GM12878 (cell line): ENCODE measurements at regions not wholly inside any gene's neighbourhood (a gene's known extent, or its start where the extent isn't known, plus 50 kb on each side); places are given as distances from the start of the nearest gene placed in this dataset.

ENCODE experiments used
- ATAC-seq: fragments of 200-7000 bp; cut with Tn5 transposase; 3 replicates; pipeline ENCODE4 v1.9.1; 2020; ENCODE audit warnings: mild to moderate bottlenecking, moderate library complexity
- BruUV-seq: library from RNA; stranded (reverse); fragments of 400-500 nt; replicated peaks from 2 replicates; lab custom pipeline; 2021; lab: Mats Ljungman, UMichigan
- CTCF ChIA-PET: fragments of 300-600 bp; sonication (Branson Sonifier 250); formaldehyde crosslinking; extraction: SDS; loops from one replicate; lab custom pipeline; 2021; ENCODE audit warnings: inconsistent platforms; lab: Yijun Ruan, JAX
- POLR2A ChIA-PET: fragments of 350-600 bp; formaldehyde crosslinking; extraction: SDS; loops from one replicate; lab custom pipeline; 2021; ENCODE audit warnings: inconsistent platforms; lab: Charles Lee
- RAD21 ChIA-PET: fragments of 300-600 bp; sonication (Branson Sonifier 250); formaldehyde crosslinking; loops from one replicate; lab custom pipeline; 2023; ENCODE audit warnings: antibody characterized with exemption; ENCODE audit not compliant: unreplicated experiment; lab: Charles Lee
- SMC1A ChIA-PET: fragments of 300-600 bp; sonication (Branson Sonifier 250); formaldehyde crosslinking; loops from one replicate; lab custom pipeline; 2023; ENCODE audit not compliant: unreplicated experiment, uncharacterized antibody; lab: Charles Lee
- DNase-seq: peaks from one replicate; pipeline ENCODE4 v3.0.0-alpha.2; 2011; ENCODE audit warnings: low read depth, low spot score
- FAIRE-seq: peaks from 3 replicates; lab custom pipeline; 2011; peaks lifted over from hg19 to GRCh38; lab: Jason Lieb, UNC
- H2AFZ ChIP-seq: 2 replicates; pipeline ENCODE4 v1.6.0; 2011; ENCODE audit warnings: low read depth, low read length, control low read depth; ENCODE audit not compliant: control insufficient read depth
- H3K27ac ChIP-seq: 2 replicates; pipeline ENCODE4 v1.5.1; 2011; ENCODE audit warnings: control low read depth; ENCODE audit not compliant: control insufficient read depth, insufficient read depth
- H3K27me3 ChIP-seq, 2 experiments: replicated peaks in 1 of 2; 2 replicates each; pipeline versions ENCODE4 v1.6.0 to v1.6.1; 2011; ENCODE audit warnings: low read length in 1 of 2; ENCODE audit not compliant: control insufficient read depth in 2 of 2, insufficient read depth in 2 of 2
- H3K36me3 ChIP-seq, 2 experiments: 2 replicates each; pipeline ENCODE4 v1.5.1; 2011; ENCODE audit warnings: low read length in 1 of 2; ENCODE audit not compliant: control insufficient read depth in 2 of 2, insufficient read depth in 2 of 2
- H3K4me1 ChIP-seq: 2 replicates; pipeline ENCODE4 v1.6.1; 2011; ENCODE audit warnings: mild to moderate bottlenecking, low read length, moderate library complexity, mixed read lengths; ENCODE audit not compliant: control insufficient read depth, insufficient read depth
- H3K4me2 ChIP-seq: 2 replicates; pipeline ENCODE4 v1.6.0; 2011; ENCODE audit warnings: control low read depth; ENCODE audit not compliant: control insufficient read depth, insufficient read depth
- H3K4me3 ChIP-seq: fragments of 200-600 bp; sonication (generic); 2 replicates; pipeline ENCODE4 v1.5.1; 2016
- H3K79me2 ChIP-seq: 2 replicates; pipeline ENCODE4 v1.6.0; 2011; ENCODE audit warnings: low read length; ENCODE audit not compliant: control insufficient read depth, insufficient read depth
- H3K9ac ChIP-seq: 2 replicates; pipeline ENCODE4 v1.8.0; 2011; ENCODE audit warnings: low read length, control low read depth, mixed read lengths; ENCODE audit not compliant: control insufficient read depth, insufficient read depth
- H3K9me3 ChIP-seq: replicated peaks from 3 replicates; pipeline ENCODE4 v1.5.1; 2011; ENCODE audit warnings: mild to moderate bottlenecking, low read length; ENCODE audit not compliant: control insufficient read depth, insufficient read depth
- H4K20me1 ChIP-seq: 2 replicates; pipeline ENCODE4 v1.6.0; 2011; ENCODE audit not compliant: control insufficient read depth, insufficient read depth
- BRCA1 ChIP-seq: IDR thresholded peaks from 2 replicates; pipeline ENCODE4 v1.6.1; 2011; ENCODE audit warnings: low read depth, low read length, improper control_type of control experiment
- EP300 ChIP-seq, 2 experiments: fragments of 150-350 bp in 1 of 2; IDR thresholded peaks; 2 replicates each; pipeline ENCODE4 v1.6.1; 2011 to 2012; ENCODE audit warnings: low read depth in 2 of 2, low read length in 2 of 2, borderline replicate concordance in 1 of 2, improper control_type of control experiment in 1 of 2, inconsistent platforms in 1 of 2; ENCODE audit not compliant: control insufficient read depth in 1 of 2
- PAX8 ChIP-seq: fragments of 450-650 bp; IDR thresholded peaks from 2 replicates; pipeline ENCODE4 v1.6.1; 2017; ENCODE audit warnings: mild to moderate bottlenecking, moderate library complexity
- POLR2AphosphoS5 ChIP-seq: IDR thresholded peaks from 2 replicates; pipeline ENCODE4 v1.6.1; 2011; ENCODE audit warnings: mild to moderate bottlenecking, low read length, inconsistent platforms
- WGBS: methylation state at CpG from one replicate; pipeline ENCODE4 v1.1.6; 2016; ENCODE audit warnings: low lambda C conversion rate; ENCODE audit not compliant: insufficient replicate concordance, insufficient coverage; ENCODE audit errors: missing lambda C conversion rate; 5-methylcytosine and 5-hydroxymethylcytosine counted together
- in situ Hi-C: fragments of 300-500 bp; cut with MboI; formaldehyde crosslinking; loops from 9 replicates; pipeline ENCODE4 v1.14.3; 2018; ENCODE audit warnings: mixed read lengths
- intact Hi-C: fragments of 100-400 bp; cut with micrococcal nuclease; formaldehyde crosslinking; loops from one replicate; pipeline ENCODE4 v1.14.2; 2022; ENCODE audit not compliant: unreplicated experiment
- TF ChIP-seq, protein P1 (sequence below): fragments of 450-650 bp; formaldehyde crosslinking; IDR thresholded peaks from 2 replicates; pipeline ENCODE4 v1.5.0; 2022; ENCODE audit warnings: mild to moderate bottlenecking, missing genetic modification characterization
- TF ChIP-seq, protein P2 (sequence below): fragments of 450-650 bp; IDR thresholded peaks from 2 replicates; pipeline ENCODE4 v1.6.1; 2017; ENCODE audit warnings: borderline replicate concordance

DNA sequence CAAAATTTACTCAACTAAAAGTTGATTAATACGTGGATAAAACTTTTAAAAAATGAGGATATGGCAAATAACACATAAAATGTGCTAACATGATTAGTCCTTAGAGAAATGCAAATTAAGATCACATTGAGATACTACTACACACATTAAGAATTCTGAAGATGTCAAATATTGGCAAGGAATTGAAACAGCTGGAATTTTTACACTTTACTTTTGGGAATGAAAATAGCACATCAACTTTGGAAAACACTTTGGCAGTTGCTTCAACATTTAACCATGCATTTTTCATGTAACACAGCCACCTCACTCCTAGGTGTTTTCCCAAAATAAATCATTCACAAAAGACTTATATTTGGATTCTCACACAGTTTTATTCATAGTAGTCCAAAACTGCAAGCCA is 687.9 kb upstream of the SETBP1 start:
- H3K79me2 ChIP-seq, result no peaks in the 10 kb centered on the region
- RAD21 ChIA-PET, result no interaction called here
- no peaks in the 10 kb centered on the region for H3K36me3 ChIP-seq
- no peak overlapping the region for H3K4me2 ChIP-seq
- 3% methylated on average over 1 of the region's 1 CpG for WGBS
- no peak overlapping the region for H3K4me3 ChIP-seq
- H3K9me3 ChIP-seq, result no peaks in the 10 kb centered on the region
- DNase-seq (no peak), FAIRE-seq (no peak), ATAC-seq (no peak)
- intact Hi-C loops (no loop called here), in situ Hi-C loops (no loop called here)
- H2AFZ ChIP-seq, result no peak overlapping the region
- POLR2A ChIA-PET, result no interaction called here
- no peaks in the 10 kb centered on the region for H4K20me1 ChIP-seq
- H3K27me3 ChIP-seq, result no peaks in the 10 kb centered on the region
- H3K4me1 ChIP-seq, result no peaks in the 10 kb centered on the region
- no peak overlapping the region for H3K27ac ChIP-seq
- no peak overlapping the region for H3K9ac ChIP-seq
- CTCF ChIA-PET, result no interaction called here
- TF ChIP-seq, protein P1, sequence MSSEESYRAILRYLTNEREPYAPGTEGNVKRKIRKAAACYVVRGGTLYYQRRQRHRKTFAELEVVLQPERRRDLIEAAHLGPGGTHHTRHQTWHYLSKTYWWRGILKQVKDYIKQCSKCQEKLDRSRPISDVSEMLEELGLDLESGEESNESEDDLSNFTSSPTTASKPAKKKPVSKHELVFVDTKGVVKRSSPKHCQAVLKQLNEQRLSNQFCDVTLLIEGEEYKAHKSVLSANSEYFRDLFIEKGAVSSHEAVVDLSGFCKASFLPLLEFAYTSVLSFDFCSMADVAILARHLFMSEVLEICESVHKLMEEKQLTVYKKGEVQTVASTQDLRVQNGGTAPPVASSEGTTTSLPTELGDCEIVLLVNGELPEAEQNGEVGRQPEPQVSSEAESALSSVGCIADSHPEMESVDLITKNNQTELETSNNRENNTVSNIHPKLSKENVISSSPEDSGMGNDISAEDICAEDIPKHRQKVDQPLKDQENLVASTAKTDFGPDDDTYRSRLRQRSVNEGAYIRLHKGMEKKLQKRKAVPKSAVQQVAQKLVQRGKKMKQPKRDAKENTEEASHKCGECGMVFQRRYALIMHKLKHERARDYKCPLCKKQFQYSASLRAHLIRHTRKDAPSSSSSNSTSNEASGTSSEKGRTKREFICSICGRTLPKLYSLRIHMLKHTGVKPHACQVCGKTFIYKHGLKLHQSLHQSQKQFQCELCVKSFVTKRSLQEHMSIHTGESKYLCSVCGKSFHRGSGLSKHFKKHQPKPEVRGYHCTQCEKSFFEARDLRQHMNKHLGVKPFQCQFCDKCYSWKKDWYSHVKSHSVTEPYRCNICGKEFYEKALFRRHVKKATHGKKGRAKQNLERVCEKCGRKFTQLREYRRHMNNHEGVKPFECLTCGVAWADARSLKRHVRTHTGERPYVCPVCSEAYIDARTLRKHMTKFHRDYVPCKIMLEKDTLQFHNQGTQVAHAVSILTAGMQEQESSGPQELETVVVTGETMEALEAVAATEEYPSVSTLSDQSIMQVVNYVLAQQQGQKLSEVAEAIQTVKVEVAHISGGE (CRISPR knock-in tag), result no peak
- TF ChIP-seq, protein P2, sequence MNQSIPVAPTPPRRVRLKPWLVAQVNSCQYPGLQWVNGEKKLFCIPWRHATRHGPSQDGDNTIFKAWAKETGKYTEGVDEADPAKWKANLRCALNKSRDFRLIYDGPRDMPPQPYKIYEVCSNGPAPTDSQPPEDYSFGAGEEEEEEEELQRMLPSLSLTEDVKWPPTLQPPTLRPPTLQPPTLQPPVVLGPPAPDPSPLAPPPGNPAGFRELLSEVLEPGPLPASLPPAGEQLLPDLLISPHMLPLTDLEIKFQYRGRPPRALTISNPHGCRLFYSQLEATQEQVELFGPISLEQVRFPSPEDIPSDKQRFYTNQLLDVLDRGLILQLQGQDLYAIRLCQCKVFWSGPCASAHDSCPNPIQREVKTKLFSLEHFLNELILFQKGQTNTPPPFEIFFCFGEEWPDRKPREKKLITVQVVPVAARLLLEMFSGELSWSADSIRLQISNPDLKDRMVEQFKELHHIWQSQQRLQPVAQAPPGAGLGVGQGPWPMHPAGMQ, result no peak
- TF ChIP-seq POLR2AphosphoS5 (no peak), PAX8 (no peak), EP300 (IDR thresholded peaks at IDR 0.05; ENCODE audit: borderline replicate concordance in 1 of 2, control insufficient read depth in 1 of 2, low read depth in 2 of 2, low read length in 2 of 2) (no peak), BRCA1 (no peak)
- no TSS peak for BruUV-seq
- SMC1A ChIA-PET, result no interaction called here
